ENCODE measurements at regions not wholly inside any gene's neighbourhood (a gene's known extent, or its start where the extent isn't known, plus 50 kb on each side); places are given as distances from the start of the nearest gene placed in this dataset.
"Not testable (repeated sequence)": the region's sequence is repeated elsewhere in the genome, so short reads cannot be mapped to it uniquely, and the experiment has no call there.

- peaks cover 14% of the 10 kb centered on the region for H3K4me1 ChIP-seq (ENCODE audit: control insufficient read depth, low read depth, low read length)
- H3K4me3 ChIP-seq (ENCODE audit: low read length), result peak overlapping the region; percentile 13
- H3K9me3 ChIP-seq (ENCODE audit: control insufficient read depth, low read depth, low read length), result no peaks in the 10 kb centered on the region
- H3K27me3 ChIP-seq (ENCODE audit: control insufficient read depth, insufficient read depth, low read length), result no peaks in the 10 kb centered on the region
- H3K27ac ChIP-seq (ENCODE audit: low read length), result peak overlapping the region; percentile 13
- no peaks in the 10 kb centered on the region for H3K36me3 ChIP-seq (ENCODE audit: control insufficient read depth, low read depth, low read length)
- no peak overlapping the region for H3K9ac ChIP-seq (ENCODE audit: low read length)
Measured at GRCh38 chr9:106038266-106039001, 344.1 kb downstream of the TMEM38B start.

GRCh38 chr9:106039151-106039935 is 345.0 kb downstream of the TMEM38B start:
- H3K4me3 ChIP-seq (ENCODE audit: low read length), result no peak overlapping the region
- no peaks in the 10 kb centered on the region for H3K9me3 ChIP-seq (ENCODE audit: control insufficient read depth, low read depth, low read length)
- no peak overlapping the region for H3K27ac ChIP-seq (ENCODE audit: low read length)
- H3K36me3 ChIP-seq (ENCODE audit: control insufficient read depth, low read depth, low read length), result no peaks in the 10 kb centered on the region
- peaks cover 14% of the 10 kb centered on the region for H3K4me1 ChIP-seq (ENCODE audit: control insufficient read depth, low read depth, low read length)
- no peaks in the 10 kb centered on the region for H3K27me3 ChIP-seq (ENCODE audit: control insufficient read depth, insufficient read depth, low read length)
- H3K9ac ChIP-seq (ENCODE audit: low read length), result no peak overlapping the region

- not testable (repeated sequence) for H3K27ac ChIP-seq (ENCODE audit: low read length); H3K27me3 ChIP-seq (ENCODE audit: control insufficient read depth, insufficient read depth, low read length); H3K4me3 ChIP-seq (ENCODE audit: low read length); H3K9me3 ChIP-seq (ENCODE audit: control insufficient read depth, low read depth, low read length); H3K9ac ChIP-seq (ENCODE audit: low read length); H3K36me3 ChIP-seq (ENCODE audit: control insufficient read depth, low read depth, low read length)
- peaks cover 14% of the 10 kb centered on the region for H3K4me1 ChIP-seq (ENCODE audit: control insufficient read depth, low read depth, low read length)
Measured at GRCh38 chr9:106041920-106042319, 347.6 kb downstream of the TMEM38B start.

GRCh38 chr9:106051545-106051944 is 357.2 kb downstream of the TMEM38B start:
- Histone ChIP-seq H3K9ac (ENCODE audit: low read length) (no peak overlapping the region), H3K27me3 (ENCODE audit: control insufficient read depth, insufficient read depth, low read length) (no peaks in the 10 kb centered on the region), H3K4me1 (ENCODE audit: control insufficient read depth, low read depth, low read length) (no peaks in the 10 kb centered on the region)

GRCh38 chr9:106052166-106052565 is 357.8 kb downstream of the TMEM38B start:
- H3K27ac ChIP-seq (ENCODE audit: low read length), result no peak overlapping the region
- no peaks in the 10 kb centered on the region for H3K4me1 ChIP-seq (ENCODE audit: control insufficient read depth, low read depth, low read length)
- H3K9me3 ChIP-seq (ENCODE audit: control insufficient read depth, low read depth, low read length), result no peaks in the 10 kb centered on the region
- H3K9ac ChIP-seq (ENCODE audit: low read length), result no peak overlapping the region
- no peaks in the 10 kb centered on the region for H3K36me3 ChIP-seq (ENCODE audit: control insufficient read depth, low read depth, low read length)
- no peak overlapping the region for H3K4me3 ChIP-seq (ENCODE audit: low read length)
- H3K27me3 ChIP-seq (ENCODE audit: control insufficient read depth, insufficient read depth, low read length), result no peaks in the 10 kb centered on the region

More at GRCh38 chr9:106051545-106051944, 357.2 kb downstream of the TMEM38B start:
- H3K9me3 ChIP-seq (ENCODE audit: control insufficient read depth, low read depth, low read length), result no peaks in the 10 kb centered on the region
- H3K4me3 ChIP-seq (ENCODE audit: low read length), result no peak overlapping the region
- H3K27ac ChIP-seq (ENCODE audit: low read length), result no peak overlapping the region
- H3K36me3 ChIP-seq (ENCODE audit: control insufficient read depth, low read depth, low read length), result no peaks in the 10 kb centered on the region

GRCh38 chr9:106052735-106053134 is 358.4 kb downstream of the TMEM38B start:
- H3K4me3 ChIP-seq (ENCODE audit: low read length), result no peak overlapping the region
- H3K9me3 ChIP-seq (ENCODE audit: control insufficient read depth, low read depth, low read length), result no peaks in the 10 kb centered on the region
- no peak overlapping the region for H3K27ac ChIP-seq (ENCODE audit: low read length)
- no peaks in the 10 kb centered on the region for H3K27me3 ChIP-seq (ENCODE audit: control insufficient read depth, insufficient read depth, low read length)
- no peaks in the 10 kb centered on the region for H3K4me1 ChIP-seq (ENCODE audit: control insufficient read depth, low read depth, low read length)
- no peaks in the 10 kb centered on the region for H3K36me3 ChIP-seq (ENCODE audit: control insufficient read depth, low read depth, low read length)
- no peak overlapping the region for H3K9ac ChIP-seq (ENCODE audit: low read length)

- Histone ChIP-seq H3K4me3 (ENCODE audit: low read length) (no peak overlapping the region), H3K27ac (ENCODE audit: low read length) (no peak overlapping the region), H3K27me3 (ENCODE audit: control insufficient read depth, insufficient read depth, low read length) (no peaks in the 10 kb centered on the region), H3K9ac (ENCODE audit: low read length) (no peak overlapping the region), H3K9me3 (ENCODE audit: control insufficient read depth, low read depth, low read length) (no peaks in the 10 kb centered on the region), H3K4me1 (ENCODE audit: control insufficient read depth, low read depth, low read length) (no peaks in the 10 kb centered on the region), H3K36me3 (ENCODE audit: control insufficient read depth, low read depth, low read length) (no peaks in the 10 kb centered on the region)
Measured at GRCh38 chr9:106056328-106056727, 362.0 kb downstream of the TMEM38B start.

GRCh38 chr9:106058460-106058859 is 364.1 kb downstream of the TMEM38B start:
- no peak overlapping the region for H3K9ac ChIP-seq (ENCODE audit: low read length)
- no peaks in the 10 kb centered on the region for H3K9me3 ChIP-seq (ENCODE audit: control insufficient read depth, low read depth, low read length)
- no peaks in the 10 kb centered on the region for H3K4me1 ChIP-seq (ENCODE audit: control insufficient read depth, low read depth, low read length)
- no peaks in the 10 kb centered on the region for H3K36me3 ChIP-seq (ENCODE audit: control insufficient read depth, low read depth, low read length)
- H3K27me3 ChIP-seq (ENCODE audit: control insufficient read depth, insufficient read depth, low read length), result no peaks in the 10 kb centered on the region
- H3K27ac ChIP-seq (ENCODE audit: low read length), result no peak overlapping the region
- no peak overlapping the region for H3K4me3 ChIP-seq (ENCODE audit: low read length)

- H3K9me3 ChIP-seq (ENCODE audit: control insufficient read depth, low read depth, low read length), result no peaks in the 10 kb centered on the region
- no peak overlapping the region for H3K27ac ChIP-seq (ENCODE audit: low read length)
- H3K9ac ChIP-seq (ENCODE audit: low read length), result no peak overlapping the region
- no peak overlapping the region for H3K4me3 ChIP-seq (ENCODE audit: low read length)
- H3K4me1 ChIP-seq (ENCODE audit: control insufficient read depth, low read depth, low read length), result no peaks in the 10 kb centered on the region
- H3K27me3 ChIP-seq (ENCODE audit: control insufficient read depth, insufficient read depth, low read length), result no peaks in the 10 kb centered on the region
- H3K36me3 ChIP-seq (ENCODE audit: control insufficient read depth, low read depth, low read length), result no peaks in the 10 kb centered on the region
Measured at GRCh38 chr9:106059886-106060285, 365.5 kb downstream of the TMEM38B start.

GRCh38 chr9:106060885-106061284 is 366.5 kb downstream of the TMEM38B start:
- Histone ChIP-seq H3K4me1 (ENCODE audit: control insufficient read depth, low read depth, low read length) (no peaks in the 10 kb centered on the region), H3K9me3 (ENCODE audit: control insufficient read depth, low read depth, low read length) (no peaks in the 10 kb centered on the region), H3K4me3 (ENCODE audit: low read length) (no peak overlapping the region), H3K27me3 (ENCODE audit: control insufficient read depth, insufficient read depth, low read length) (no peaks in the 10 kb centered on the region), H3K36me3 (ENCODE audit: control insufficient read depth, low read depth, low read length) (no peaks in the 10 kb centered on the region), H3K9ac (ENCODE audit: low read length) (no peak overlapping the region), H3K27ac (ENCODE audit: low read length) (no peak overlapping the region)

GRCh38 chr9:106062250-106062649 is 367.9 kb downstream of the TMEM38B start:
- Histone ChIP-seq H3K4me3 (ENCODE audit: low read length) (no peak overlapping the region), H3K9ac (ENCODE audit: low read length) (no peak overlapping the region), H3K9me3 (ENCODE audit: control insufficient read depth, low read depth, low read length) (no peaks in the 10 kb centered on the region), H3K27ac (ENCODE audit: low read length) (no peak overlapping the region), H3K27me3 (ENCODE audit: control insufficient read depth, insufficient read depth, low read length) (no peaks in the 10 kb centered on the region), H3K4me1 (ENCODE audit: control insufficient read depth, low read depth, low read length) (no peaks in the 10 kb centered on the region), H3K36me3 (ENCODE audit: control insufficient read depth, low read depth, low read length) (no peaks in the 10 kb centered on the region)

- Histone ChIP-seq H3K27me3 (ENCODE audit: control insufficient read depth, insufficient read depth, low read length) (no peaks in the 10 kb centered on the region), H3K4me3 (ENCODE audit: low read length) (no peak overlapping the region), H3K36me3 (ENCODE audit: control insufficient read depth, low read depth, low read length) (no peaks in the 10 kb centered on the region), H3K27ac (ENCODE audit: low read length) (no peak overlapping the region), H3K9me3 (ENCODE audit: control insufficient read depth, low read depth, low read length) (no peaks in the 10 kb centered on the region), H3K9ac (ENCODE audit: low read length) (no peak overlapping the region), H3K4me1 (ENCODE audit: control insufficient read depth, low read depth, low read length) (no peaks in the 10 kb centered on the region)
Measured at GRCh38 chr9:106065136-106065535, 370.8 kb downstream of the TMEM38B start.
